GM12873 (cell line): ENCODE measurements at regions not wholly inside any gene's neighbourhood (a gene's known extent, or its start where the extent isn't known, plus 50 kb on each side); places are given as distances from the start of the nearest gene placed in this dataset.

Experiments used
- TF ChIP-seq, protein P1 (sequence below): IDR thresholded peaks from 2 replicates; pipeline ENCODE4 v1.5.1; 2012; ENCODE audit warnings: low read depth, mild to moderate bottlenecking, moderate library complexity, low read length, control low read depth; ENCODE audit not compliant: insufficient read depth; ENCODE audit errors: missing control alignments

DNA sequence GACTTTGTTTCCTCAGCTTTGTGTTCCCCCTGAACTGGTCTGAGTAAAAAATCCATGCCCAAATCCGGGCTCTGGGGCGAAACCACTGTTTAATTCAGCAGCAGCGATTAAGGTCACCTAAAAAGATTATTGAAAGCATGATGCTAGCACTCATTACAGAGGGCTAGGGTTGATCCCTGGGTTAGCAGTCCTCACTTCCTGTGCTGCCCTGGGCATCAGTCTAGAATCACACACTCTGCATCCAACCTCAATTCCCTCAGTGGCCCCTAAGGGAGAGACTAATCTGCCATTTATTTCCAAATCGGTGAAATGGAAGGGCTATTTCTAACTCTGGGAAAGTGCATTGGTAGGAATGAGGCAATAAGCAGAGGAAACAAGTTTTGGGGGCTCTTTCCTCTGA lies 107.2 kb downstream of the BTG1 start:
- TF ChIP-seq, protein P1, sequence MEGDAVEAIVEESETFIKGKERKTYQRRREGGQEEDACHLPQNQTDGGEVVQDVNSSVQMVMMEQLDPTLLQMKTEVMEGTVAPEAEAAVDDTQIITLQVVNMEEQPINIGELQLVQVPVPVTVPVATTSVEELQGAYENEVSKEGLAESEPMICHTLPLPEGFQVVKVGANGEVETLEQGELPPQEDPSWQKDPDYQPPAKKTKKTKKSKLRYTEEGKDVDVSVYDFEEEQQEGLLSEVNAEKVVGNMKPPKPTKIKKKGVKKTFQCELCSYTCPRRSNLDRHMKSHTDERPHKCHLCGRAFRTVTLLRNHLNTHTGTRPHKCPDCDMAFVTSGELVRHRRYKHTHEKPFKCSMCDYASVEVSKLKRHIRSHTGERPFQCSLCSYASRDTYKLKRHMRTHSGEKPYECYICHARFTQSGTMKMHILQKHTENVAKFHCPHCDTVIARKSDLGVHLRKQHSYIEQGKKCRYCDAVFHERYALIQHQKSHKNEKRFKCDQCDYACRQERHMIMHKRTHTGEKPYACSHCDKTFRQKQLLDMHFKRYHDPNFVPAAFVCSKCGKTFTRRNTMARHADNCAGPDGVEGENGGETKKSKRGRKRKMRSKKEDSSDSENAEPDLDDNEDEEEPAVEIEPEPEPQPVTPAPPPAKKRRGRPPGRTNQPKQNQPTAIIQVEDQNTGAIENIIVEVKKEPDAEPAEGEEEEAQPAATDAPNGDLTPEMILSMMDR = no peak

- TF ChIP-seq, protein P1 = no peak
Observed at GRCh38 chr12:92036771-92037453, 108.7 kb downstream of the BTG1 start.

GRCh38 chr12:92036061-92036620 lies 109.5 kb downstream of the BTG1 start:
- TF ChIP-seq, protein P1 = no peak

DNA sequence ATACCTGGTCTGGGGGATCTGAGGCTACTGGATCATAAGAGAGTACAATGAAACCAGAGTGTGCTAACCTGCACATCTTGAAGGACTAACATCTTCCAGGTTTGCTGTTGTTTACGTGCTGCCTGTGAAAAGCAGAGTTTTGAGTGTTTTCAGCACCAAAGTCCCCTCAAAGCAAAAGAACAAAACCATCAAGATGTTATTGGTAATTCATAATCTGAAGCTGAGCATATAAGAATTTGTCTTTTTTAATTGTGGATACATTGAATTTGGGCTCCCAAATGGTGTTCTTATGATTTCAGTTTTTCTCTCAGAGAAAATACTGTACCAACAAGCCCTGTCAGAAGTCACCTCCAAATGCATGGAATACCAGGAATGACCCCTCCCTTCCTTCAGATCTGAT lies 110.2 kb downstream of the BTG1 start:
- TF ChIP-seq, protein P1 = no peak

DNA sequence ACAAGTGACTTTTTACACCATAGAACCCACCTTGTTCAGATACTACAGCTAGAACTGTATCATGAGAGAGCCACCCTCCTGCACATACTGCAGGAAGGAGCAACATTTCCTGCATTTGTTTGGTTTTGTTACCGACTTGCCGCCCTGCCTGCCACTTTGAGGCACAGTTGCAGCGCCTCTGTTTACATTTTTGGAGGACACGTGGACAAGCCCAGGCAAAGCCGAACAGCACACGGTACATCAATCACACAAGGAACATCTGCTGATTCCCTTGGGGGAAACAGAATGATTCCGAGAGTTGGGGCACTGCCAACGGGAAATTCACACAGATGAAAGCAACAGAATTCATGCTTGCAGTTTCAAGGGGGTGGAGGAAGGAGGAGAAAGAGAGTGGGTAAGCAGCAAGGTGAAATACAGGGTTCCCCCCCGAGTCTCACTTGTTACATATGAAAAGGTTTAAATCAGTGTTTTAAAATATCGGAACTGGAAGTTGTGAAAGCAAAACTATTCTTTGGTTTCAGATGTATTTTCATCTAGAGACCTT lies 110.7 kb downstream of the BTG1 start:
- TF ChIP-seq, protein P1 = no peak

DNA sequence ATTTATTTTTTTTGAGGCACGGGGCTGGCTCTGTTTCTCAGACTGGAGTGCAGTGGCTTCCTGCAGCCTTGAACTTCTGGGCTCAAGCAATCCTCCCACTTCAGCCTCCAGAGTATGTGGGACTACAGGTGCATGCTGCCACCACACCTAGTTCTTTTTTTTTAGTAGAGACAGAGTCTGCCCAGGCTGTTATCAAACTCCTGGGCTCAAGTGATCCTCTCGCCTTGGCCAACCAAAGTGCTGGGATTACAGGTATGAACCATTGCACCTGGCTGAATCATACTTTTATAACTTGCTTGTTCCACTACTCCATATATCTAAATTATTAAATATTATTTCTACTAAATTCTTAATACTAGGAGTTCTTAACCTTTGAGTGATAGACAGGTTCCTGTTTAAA lies 111.6 kb downstream of the BTG1 start:
- TF ChIP-seq, protein P1 = no peak

- TF ChIP-seq, protein P1 = no peak
Observed at GRCh38 chr12:92032965-92033364, 112.7 kb downstream of the BTG1 start.
